OCI-LY1 (cell line): ENCODE measurements at regions not wholly inside any gene's neighbourhood (a gene's known extent, or its start where the extent isn't known, plus 50 kb on each side); places are given as distances from the start of the nearest gene placed in this dataset.

Experiments used
- H2AFZ ChIP-seq: fragments of 200-600 bp; sonication (generic), shearing (Covaris generic); 2 replicates; pipeline ENCODE4 v1.6.0; 2014; ENCODE audit warnings: antibody characterized with exemption, mild to moderate bottlenecking, low read length
- H3F3A ChIP-seq: fragments of 200-600 bp; sonication (generic), shearing (Covaris generic); 2 replicates; pipeline ENCODE4 v1.6.0; 2014; ENCODE audit warnings: mild to moderate bottlenecking, antibody characterized with exemption, low read length, moderate library complexity; ENCODE audit not compliant: insufficient read depth
- H3K27ac ChIP-seq: fragments of 200-600 bp; sonication (generic); 2 replicates; pipeline ENCODE4 v1.5.1; 2014; ENCODE audit warnings: low read length, mixed run types, mild to moderate bottlenecking, low read depth; ENCODE audit not compliant: poor library complexity, severe bottlenecking
- H3K27me3 ChIP-seq: fragments of 200-600 bp; sonication (generic); 2 replicates; pipeline ENCODE4 v1.6.0; 2014; ENCODE audit warnings: antibody characterized with exemption, mild to moderate bottlenecking, low read length, moderate library complexity; ENCODE audit not compliant: insufficient read depth
- H3K36me3 ChIP-seq: fragments of 200-600 bp; sonication (generic); 2 replicates; pipeline ENCODE4 v1.6.1; 2014; ENCODE audit warnings: mild to moderate bottlenecking, antibody characterized with exemption, low read length, moderate library complexity, mixed read lengths; ENCODE audit not compliant: insufficient read depth
- H3K4me1 ChIP-seq: fragments of 200-600 bp; sonication (generic); 2 replicates; pipeline ENCODE4 v1.5.1; 2014; ENCODE audit warnings: mild to moderate bottlenecking, low read length, moderate library complexity; ENCODE audit not compliant: insufficient read depth, severe bottlenecking
- H3K4me2 ChIP-seq: fragments of 200-600 bp; sonication (generic), shearing (Covaris generic); 2 replicates; pipeline ENCODE4 v1.6.1; 2014; ENCODE audit warnings: low read length
- H3K4me3 ChIP-seq: fragments of 200-600 bp; sonication (generic); 2 replicates; pipeline ENCODE4 v1.5.1; 2014; ENCODE audit warnings: low read length, low read depth, mild to moderate bottlenecking, mixed read lengths; ENCODE audit not compliant: poor library complexity, severe bottlenecking
- H3K79me2 ChIP-seq: fragments of 200-600 bp; shearing (Covaris generic); 2 replicates; pipeline ENCODE4 v1.6.1; 2016; ENCODE audit warnings: mixed run types, low read length, mixed read lengths; ENCODE audit not compliant: insufficient read depth
- H3K9ac ChIP-seq: fragments of 200-600 bp; sonication (generic), shearing (Covaris generic); 2 replicates; pipeline ENCODE4 v1.6.1; 2014; ENCODE audit warnings: mild to moderate bottlenecking, low read length, mixed read lengths
- H3K9me2 ChIP-seq: fragments of 200-600 bp; sonication (generic), shearing (Covaris generic); 2 replicates; pipeline ENCODE4 v1.6.1; 2014; ENCODE audit warnings: low read depth, mild to moderate bottlenecking, low read length, mixed read lengths
- H3K9me3 ChIP-seq: fragments of 200-600 bp; shearing (Covaris generic); 2 replicates; pipeline ENCODE4 v1.6.1; 2014; ENCODE audit warnings: low read length, mixed read lengths
- H4K20me1 ChIP-seq: fragments of 200-600 bp; sonication (generic), shearing (Covaris generic); 2 replicates; pipeline ENCODE4 v1.6.0; 2016; ENCODE audit warnings: mild to moderate bottlenecking, low read length; ENCODE audit not compliant: insufficient read depth
- EZH2 ChIP-seq: fragments of 200-600 bp; sonication (generic), shearing (Covaris generic); IDR thresholded peaks from 2 replicates; pipeline ENCODE4 v1.8.0; 2017; ENCODE audit warnings: borderline replicate concordance, mixed run types, mild to moderate bottlenecking, antibody characterized with exemption, low read length, moderate library complexity, mixed read lengths
- TF ChIP-seq, protein P1 (sequence below): fragments of 200-600 bp; sonication (generic), shearing (Covaris generic); IDR thresholded peaks from 2 replicates; pipeline ENCODE4 v1.5.1; 2017; ENCODE audit warnings: mild to moderate bottlenecking, antibody characterized with exemption, low read length, moderate library complexity, mixed read lengths

DNA sequence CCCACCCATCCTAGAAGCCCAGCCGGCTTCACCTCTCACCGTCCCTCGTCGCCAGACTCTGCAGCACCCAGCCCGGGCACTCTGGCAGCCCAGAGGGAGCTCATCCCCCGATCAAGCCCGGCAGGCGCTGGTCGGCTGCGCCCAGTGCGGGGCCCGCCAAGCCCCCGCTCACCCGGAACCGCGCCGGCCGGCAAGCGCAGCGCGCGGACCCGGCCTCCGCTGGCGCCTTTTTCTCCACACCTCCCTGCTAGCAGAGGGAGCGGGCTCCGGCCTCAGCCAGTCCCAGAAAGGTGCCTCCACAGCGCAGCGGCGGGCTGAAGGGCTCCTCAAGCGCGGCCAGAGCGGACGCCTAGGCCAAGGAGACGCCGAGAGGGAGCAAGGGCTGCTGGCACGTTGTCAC lies 2023.3 kb downstream of the NCAM2 start:
- H3K4me2 ChIP-seq, result no peak overlapping the region
- H3K27ac ChIP-seq, result no peak overlapping the region
- H3K4me1 ChIP-seq, result peaks cover under 1% of the 10 kb centered on the region
- no peak overlapping the region for H3K4me3 ChIP-seq
- TF ChIP-seq EZH2, result no peak
- TF ChIP-seq, protein P1, sequence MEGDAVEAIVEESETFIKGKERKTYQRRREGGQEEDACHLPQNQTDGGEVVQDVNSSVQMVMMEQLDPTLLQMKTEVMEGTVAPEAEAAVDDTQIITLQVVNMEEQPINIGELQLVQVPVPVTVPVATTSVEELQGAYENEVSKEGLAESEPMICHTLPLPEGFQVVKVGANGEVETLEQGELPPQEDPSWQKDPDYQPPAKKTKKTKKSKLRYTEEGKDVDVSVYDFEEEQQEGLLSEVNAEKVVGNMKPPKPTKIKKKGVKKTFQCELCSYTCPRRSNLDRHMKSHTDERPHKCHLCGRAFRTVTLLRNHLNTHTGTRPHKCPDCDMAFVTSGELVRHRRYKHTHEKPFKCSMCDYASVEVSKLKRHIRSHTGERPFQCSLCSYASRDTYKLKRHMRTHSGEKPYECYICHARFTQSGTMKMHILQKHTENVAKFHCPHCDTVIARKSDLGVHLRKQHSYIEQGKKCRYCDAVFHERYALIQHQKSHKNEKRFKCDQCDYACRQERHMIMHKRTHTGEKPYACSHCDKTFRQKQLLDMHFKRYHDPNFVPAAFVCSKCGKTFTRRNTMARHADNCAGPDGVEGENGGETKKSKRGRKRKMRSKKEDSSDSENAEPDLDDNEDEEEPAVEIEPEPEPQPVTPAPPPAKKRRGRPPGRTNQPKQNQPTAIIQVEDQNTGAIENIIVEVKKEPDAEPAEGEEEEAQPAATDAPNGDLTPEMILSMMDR, result no peak
- H3F3A ChIP-seq, result no peaks in the 10 kb centered on the region
- no peak overlapping the region for H3K9ac ChIP-seq
- H3K9me2 ChIP-seq, result no peaks in the 10 kb centered on the region
- no peaks in the 10 kb centered on the region for H4K20me1 ChIP-seq
- H3K79me2 ChIP-seq, result no peaks in the 10 kb centered on the region
- no peaks in the 10 kb centered on the region for H3K27me3 ChIP-seq
- H2AFZ ChIP-seq, result no peak overlapping the region
- H3K9me3 ChIP-seq, result no peaks in the 10 kb centered on the region
- no peaks in the 10 kb centered on the region for H3K36me3 ChIP-seq

DNA sequence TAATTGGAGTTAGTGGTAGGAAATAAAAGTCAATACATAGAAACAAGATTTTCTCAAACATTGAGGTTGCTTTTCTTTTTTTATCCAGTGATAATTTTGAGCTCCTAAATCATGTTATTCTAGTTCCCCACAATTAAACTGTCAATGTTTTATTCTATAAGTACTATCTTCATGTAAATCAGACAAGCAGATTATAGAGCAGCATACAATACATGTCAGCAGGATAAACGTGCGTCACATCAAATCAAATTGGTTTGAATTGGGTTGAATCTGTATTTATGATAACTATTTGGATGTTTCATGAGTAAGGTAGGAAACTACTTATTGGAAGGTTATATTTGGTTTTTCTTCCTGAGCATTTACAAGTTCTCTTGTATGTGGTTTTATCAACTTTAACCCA lies 2028.7 kb downstream of the NCAM2 start:
- Histone ChIP-seq H3K27me3 (no peaks in the 10 kb centered on the region), H3K36me3 (no peaks in the 10 kb centered on the region), H4K20me1 (no peaks in the 10 kb centered on the region), H3K4me2 (no peak overlapping the region), H3K9me3 (no peaks in the 10 kb centered on the region), H3K9me2 (no peaks in the 10 kb centered on the region), H3K27ac (no peak overlapping the region), H3K4me3 (no peak overlapping the region), H3K4me1 (no peaks in the 10 kb centered on the region), H3F3A (no peaks in the 10 kb centered on the region), H2AFZ (no peak overlapping the region), H3K79me2 (no peaks in the 10 kb centered on the region), H3K9ac (no peak overlapping the region)
- TF ChIP-seq, protein P1, result no peak
- TF ChIP-seq EZH2, result no peak

DNA sequence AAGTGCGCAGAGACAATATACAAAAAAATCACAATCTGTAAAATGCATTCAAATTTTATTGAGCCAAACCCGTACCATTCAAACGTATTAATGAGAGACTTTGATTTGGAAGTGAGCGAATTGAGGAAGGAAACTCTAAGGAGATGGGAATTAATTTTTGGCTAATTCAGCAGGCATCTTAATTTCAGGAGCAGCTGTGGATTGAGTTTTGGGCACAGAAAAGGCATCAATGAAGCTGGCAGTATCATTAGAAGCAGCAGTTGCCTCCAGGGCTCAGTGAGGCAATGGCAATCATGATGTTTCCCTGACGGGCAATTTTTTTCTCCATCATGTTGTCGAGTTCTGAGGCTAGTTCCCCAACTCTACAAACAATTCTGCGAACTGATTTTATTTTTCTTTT lies 2041.6 kb downstream of the NCAM2 start:
- Histone ChIP-seq H3K27ac (no peak overlapping the region), H3K79me2 (no peaks in the 10 kb centered on the region)

More for the DNA sequence above, 2041.6 kb downstream of the NCAM2 start:
- Histone ChIP-seq H3K27me3 (no peaks in the 10 kb centered on the region), H3K4me2 (no peak overlapping the region), H3K9me3 (no peaks in the 10 kb centered on the region), H3K9me2 (no peaks in the 10 kb centered on the region), H2AFZ (no peak overlapping the region), H3K4me3 (no peak overlapping the region), H4K20me1 (no peaks in the 10 kb centered on the region), H3K4me1 (no peaks in the 10 kb centered on the region), H3F3A (no peaks in the 10 kb centered on the region), H3K36me3 (no peaks in the 10 kb centered on the region), H3K9ac (no peak overlapping the region)
- no peak for TF ChIP-seq EZH2
- TF ChIP-seq, protein P1, result no peak
